DOHH2 (cell line): ENCODE measurements at regions not wholly inside any gene's neighbourhood (a gene's known extent, or its start where the extent isn't known, plus 50 kb on each side); places are given as distances from the start of the nearest gene placed in this dataset.

Source experiments
- H3F3A ChIP-seq: fragments of 200-600 bp; sonication (generic), shearing (Covaris generic); 2 replicates; pipeline ENCODE4 v1.6.0; 2016; ENCODE audit warnings: antibody characterized with exemption, mild to moderate bottlenecking; ENCODE audit not compliant: control insufficient read depth, insufficient read depth
- H3K27ac ChIP-seq: fragments of 200-600 bp; sonication (generic); 2 replicates; pipeline ENCODE4 v1.5.1; 2014; ENCODE audit warnings: low read depth, mild to moderate bottlenecking, low read length, moderate library complexity
- H3K27me3 ChIP-seq: fragments of 200-600 bp; sonication (generic); 2 replicates; pipeline ENCODE4 v1.6.1; 2014; ENCODE audit warnings: mild to moderate bottlenecking, low read length, mixed read lengths; ENCODE audit not compliant: control insufficient read depth
- H3K36me3 ChIP-seq: fragments of 200-600 bp; sonication (generic); 2 replicates; pipeline ENCODE4 v1.6.1; 2014; ENCODE audit warnings: mild to moderate bottlenecking, low read length, moderate library complexity, mixed read lengths; ENCODE audit not compliant: control insufficient read depth
- H3K4me1 ChIP-seq: fragments of 200-600 bp; sonication (generic); 2 replicates; pipeline ENCODE4 v1.6.1; 2014; ENCODE audit warnings: mild to moderate bottlenecking, low read length, mixed read lengths; ENCODE audit not compliant: control insufficient read depth
- H3K4me2 ChIP-seq: fragments of 200-600 bp; sonication (generic); 2 replicates; pipeline ENCODE4 v1.6.0; 2014; ENCODE audit warnings: mild to moderate bottlenecking, low read length, moderate library complexity
- H3K4me3 ChIP-seq: fragments of 200-600 bp; sonication (generic); 2 replicates; pipeline ENCODE4 v1.5.1; 2014; ENCODE audit warnings: mild to moderate bottlenecking, low read length, mixed read lengths
- H3K79me2 ChIP-seq: fragments of 200-600 bp; sonication (generic); 2 replicates; pipeline ENCODE4 v1.6.1; 2014; ENCODE audit warnings: mild to moderate bottlenecking, low read length, mixed read lengths; ENCODE audit not compliant: control insufficient read depth
- H3K9me2 ChIP-seq: fragments of 200-600 bp; sonication (generic); replicated peaks from 2 replicates; pipeline ENCODE4 v1.6.1; 2014; ENCODE audit warnings: mild to moderate bottlenecking, low read length, mixed read lengths; ENCODE audit not compliant: control insufficient read depth
- H3K9me3 ChIP-seq: fragments of 200-600 bp; sonication (generic); 2 replicates; pipeline ENCODE4 v1.6.1; 2014; ENCODE audit warnings: antibody characterized with exemption, low read length, mixed read lengths; ENCODE audit not compliant: control insufficient read depth, insufficient read depth
- H4K20me1 ChIP-seq: fragments of 200-600 bp; sonication (generic); 2 replicates; pipeline ENCODE4 v1.6.0; 2014; ENCODE audit warnings: low read depth, mild to moderate bottlenecking, antibody characterized with exemption, low read length, moderate library complexity; ENCODE audit not compliant: control insufficient read depth, insufficient read depth
- EZH2phosphoT487 ChIP-seq: fragments of 200-600 bp; sonication (generic); IDR thresholded peaks from 2 replicates; pipeline ENCODE4 v1.6.1; 2017; ENCODE audit warnings: borderline replicate concordance, mild to moderate bottlenecking, antibody characterized with exemption, low read length, moderate library complexity, mixed read lengths
- TF ChIP-seq, protein P1 (sequence below): fragments of 200-600 bp; sonication (generic); IDR thresholded peaks from one replicate; pipeline ENCODE4 v1.5.1; 2014; ENCODE audit warnings: antibody characterized with exemption, mild to moderate bottlenecking, low read depth, low read length; ENCODE audit not compliant: poor library complexity, severe bottlenecking

- H3K9me2 ChIP-seq, result no peaks in the 10 kb centered on the region
- H3K36me3 ChIP-seq, result no peaks in the 10 kb centered on the region
- no peak overlapping the region for H3K4me2 ChIP-seq
- no peaks in the 10 kb centered on the region for H4K20me1 ChIP-seq
- no peaks in the 10 kb centered on the region for H3K27me3 ChIP-seq
- no peaks in the 10 kb centered on the region for H3F3A ChIP-seq
- no peaks in the 10 kb centered on the region for H3K79me2 ChIP-seq
- no peaks in the 10 kb centered on the region for H3K9me3 ChIP-seq
- H3K4me1 ChIP-seq, result no peaks in the 10 kb centered on the region
- TF ChIP-seq, protein P1, sequence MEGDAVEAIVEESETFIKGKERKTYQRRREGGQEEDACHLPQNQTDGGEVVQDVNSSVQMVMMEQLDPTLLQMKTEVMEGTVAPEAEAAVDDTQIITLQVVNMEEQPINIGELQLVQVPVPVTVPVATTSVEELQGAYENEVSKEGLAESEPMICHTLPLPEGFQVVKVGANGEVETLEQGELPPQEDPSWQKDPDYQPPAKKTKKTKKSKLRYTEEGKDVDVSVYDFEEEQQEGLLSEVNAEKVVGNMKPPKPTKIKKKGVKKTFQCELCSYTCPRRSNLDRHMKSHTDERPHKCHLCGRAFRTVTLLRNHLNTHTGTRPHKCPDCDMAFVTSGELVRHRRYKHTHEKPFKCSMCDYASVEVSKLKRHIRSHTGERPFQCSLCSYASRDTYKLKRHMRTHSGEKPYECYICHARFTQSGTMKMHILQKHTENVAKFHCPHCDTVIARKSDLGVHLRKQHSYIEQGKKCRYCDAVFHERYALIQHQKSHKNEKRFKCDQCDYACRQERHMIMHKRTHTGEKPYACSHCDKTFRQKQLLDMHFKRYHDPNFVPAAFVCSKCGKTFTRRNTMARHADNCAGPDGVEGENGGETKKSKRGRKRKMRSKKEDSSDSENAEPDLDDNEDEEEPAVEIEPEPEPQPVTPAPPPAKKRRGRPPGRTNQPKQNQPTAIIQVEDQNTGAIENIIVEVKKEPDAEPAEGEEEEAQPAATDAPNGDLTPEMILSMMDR, result no peak
- no peak for TF ChIP-seq EZH2phosphoT487
- H3K4me3 ChIP-seq, result no peak overlapping the region
- H3K27ac ChIP-seq, result no peak overlapping the region
Observed at GRCh38 chr3:105944276-105944675, 75.5 kb upstream of the CBLB start.

DNA sequence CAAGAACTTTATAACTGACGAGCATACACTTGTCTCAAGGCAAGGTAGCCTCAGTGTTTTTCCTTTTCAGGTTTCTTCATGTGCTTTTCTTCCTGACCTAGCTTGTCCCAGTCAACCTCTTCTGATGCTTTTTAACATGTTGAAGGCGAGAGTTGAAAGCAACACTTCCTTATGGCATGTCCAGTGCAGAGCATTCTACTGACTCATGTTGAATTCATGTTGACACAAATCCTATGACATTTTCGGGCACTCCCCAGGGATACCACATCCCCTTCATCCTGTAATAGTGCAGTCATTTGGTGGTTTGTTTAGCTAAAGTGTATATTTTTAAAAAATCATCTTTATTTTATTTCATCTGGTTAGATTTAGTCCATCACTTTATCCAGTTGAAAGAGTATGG lies 75.9 kb upstream of the CBLB start:
- Histone ChIP-seq H3K9me2 (no peaks in the 10 kb centered on the region), H4K20me1 (no peaks in the 10 kb centered on the region), H3K4me1 (no peaks in the 10 kb centered on the region), H3K36me3 (no peaks in the 10 kb centered on the region), H3K4me2 (no peak overlapping the region), H3K9me3 (no peaks in the 10 kb centered on the region), H3K4me3 (no peak overlapping the region), H3K27me3 (no peaks in the 10 kb centered on the region), H3K79me2 (no peaks in the 10 kb centered on the region), H3K27ac (no peak overlapping the region), H3F3A (no peaks in the 10 kb centered on the region)
- TF ChIP-seq, protein P1, result no peak
- TF ChIP-seq EZH2phosphoT487, result no peak

- no peak overlapping the region for H3K27ac ChIP-seq
- H3K79me2 ChIP-seq, result no peaks in the 10 kb centered on the region
- H3K4me2 ChIP-seq, result no peak overlapping the region
- TF ChIP-seq EZH2phosphoT487, result no peak
- TF ChIP-seq, protein P1, result no peak
- H3K4me3 ChIP-seq, result no peak overlapping the region
- H3K36me3 ChIP-seq, result no peaks in the 10 kb centered on the region
- no peaks in the 10 kb centered on the region for H3F3A ChIP-seq
- H3K27me3 ChIP-seq, result no peaks in the 10 kb centered on the region
- H4K20me1 ChIP-seq, result no peaks in the 10 kb centered on the region
- no peaks in the 10 kb centered on the region for H3K9me3 ChIP-seq
- H3K9me2 ChIP-seq, result no peaks in the 10 kb centered on the region
- H3K4me1 ChIP-seq, result no peaks in the 10 kb centered on the region
Observed at GRCh38 chr3:105948101-105948500, 79.3 kb upstream of the CBLB start.
